ENCODE measurements at regions not wholly inside any gene's neighbourhood (a gene's known extent, or its start where the extent isn't known, plus 50 kb on each side); places are given as distances from the start of the nearest gene placed in this dataset.

- no peak for DNase-seq
- Histone ChIP-seq H3K4me1 (no peaks in the 10 kb centered on the region), H3K27me3 (no peaks in the 10 kb centered on the region), H3K27ac (no peak overlapping the region), H3K9me3 (no peaks in the 10 kb centered on the region), H3K36me3 (no peaks in the 10 kb centered on the region), H3K4me3 (no peak overlapping the region)
- TF ChIP-seq, protein P1, sequence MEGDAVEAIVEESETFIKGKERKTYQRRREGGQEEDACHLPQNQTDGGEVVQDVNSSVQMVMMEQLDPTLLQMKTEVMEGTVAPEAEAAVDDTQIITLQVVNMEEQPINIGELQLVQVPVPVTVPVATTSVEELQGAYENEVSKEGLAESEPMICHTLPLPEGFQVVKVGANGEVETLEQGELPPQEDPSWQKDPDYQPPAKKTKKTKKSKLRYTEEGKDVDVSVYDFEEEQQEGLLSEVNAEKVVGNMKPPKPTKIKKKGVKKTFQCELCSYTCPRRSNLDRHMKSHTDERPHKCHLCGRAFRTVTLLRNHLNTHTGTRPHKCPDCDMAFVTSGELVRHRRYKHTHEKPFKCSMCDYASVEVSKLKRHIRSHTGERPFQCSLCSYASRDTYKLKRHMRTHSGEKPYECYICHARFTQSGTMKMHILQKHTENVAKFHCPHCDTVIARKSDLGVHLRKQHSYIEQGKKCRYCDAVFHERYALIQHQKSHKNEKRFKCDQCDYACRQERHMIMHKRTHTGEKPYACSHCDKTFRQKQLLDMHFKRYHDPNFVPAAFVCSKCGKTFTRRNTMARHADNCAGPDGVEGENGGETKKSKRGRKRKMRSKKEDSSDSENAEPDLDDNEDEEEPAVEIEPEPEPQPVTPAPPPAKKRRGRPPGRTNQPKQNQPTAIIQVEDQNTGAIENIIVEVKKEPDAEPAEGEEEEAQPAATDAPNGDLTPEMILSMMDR (IDR thresholded peaks at IDR 0.05): no peak
- no peak for ATAC-seq
- intact Hi-C loops (cut with DNase I): no loop called here
Observed at GRCh38 chr14:21891921-21892320, 218.3 kb upstream of the OR4E1 start.

DNA sequence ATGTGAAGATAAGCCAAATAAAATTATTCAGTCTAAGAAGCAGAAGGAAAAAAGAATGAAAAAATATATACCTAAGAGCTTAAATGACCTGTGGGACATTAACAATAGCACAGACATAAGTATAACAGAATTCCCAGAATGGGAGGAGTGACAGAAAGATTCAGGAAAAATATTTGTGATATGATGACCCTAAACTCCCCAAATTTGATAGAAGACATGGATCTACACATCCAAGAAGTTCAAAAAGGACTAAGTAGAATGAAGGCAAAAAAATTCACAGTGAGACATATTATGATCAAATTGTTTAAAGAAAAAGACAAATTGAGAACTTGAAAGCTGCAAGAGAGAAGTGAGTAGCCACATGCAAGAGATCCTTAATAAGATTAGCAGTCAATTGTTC, 211.4 kb upstream of the OR4E1 start:
- H3K4me1 ChIP-seq: no peaks in the 10 kb centered on the region
- ATAC-seq: no peak
- TF ChIP-seq, protein P1 (IDR thresholded peaks at IDR 0.05): no peak
- no peak overlapping the region for H3K4me3 ChIP-seq
- no peaks in the 10 kb centered on the region for H3K9me3 ChIP-seq
- intact Hi-C loops (cut with DNase I): no loop called here
- H3K36me3 ChIP-seq: no peaks in the 10 kb centered on the region
- H3K27ac ChIP-seq: no peak overlapping the region
- no peak for DNase-seq
- H3K27me3 ChIP-seq: no peaks in the 10 kb centered on the region

DNA sequence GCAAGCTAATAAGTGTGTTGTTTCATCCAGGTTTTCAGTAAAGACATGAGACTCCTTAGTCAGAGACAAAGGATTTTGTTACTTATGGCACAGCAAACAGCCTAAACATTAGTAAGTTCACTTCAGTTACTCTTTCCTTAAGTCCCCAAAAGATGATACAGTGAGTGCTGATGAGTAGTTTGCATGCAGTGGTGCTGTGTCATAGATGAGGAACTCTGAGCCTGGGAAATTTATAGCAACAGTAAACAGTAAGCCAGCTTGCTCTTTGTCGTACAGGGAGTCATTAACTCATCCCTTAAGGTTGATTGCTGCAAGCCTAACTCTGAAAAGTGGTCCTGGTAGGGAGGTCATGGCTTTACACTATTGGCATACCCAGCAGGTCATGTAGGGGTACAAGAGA, 208.6 kb upstream of the OR4E1 start:
- H3K4me3 ChIP-seq: no peak overlapping the region
- H3K4me1 ChIP-seq: no peaks in the 10 kb centered on the region
- intact Hi-C loops (cut with DNase I): no loop called here
- H3K27ac ChIP-seq: no peak overlapping the region
- TF ChIP-seq, protein P1 (IDR thresholded peaks at IDR 0.05): no peak
- H3K9me3 ChIP-seq: no peaks in the 10 kb centered on the region
- no peaks in the 10 kb centered on the region for H3K27me3 ChIP-seq
- ATAC-seq (no peak), DNase-seq (no peak)
- H3K36me3 ChIP-seq: no peaks in the 10 kb centered on the region

DNA sequence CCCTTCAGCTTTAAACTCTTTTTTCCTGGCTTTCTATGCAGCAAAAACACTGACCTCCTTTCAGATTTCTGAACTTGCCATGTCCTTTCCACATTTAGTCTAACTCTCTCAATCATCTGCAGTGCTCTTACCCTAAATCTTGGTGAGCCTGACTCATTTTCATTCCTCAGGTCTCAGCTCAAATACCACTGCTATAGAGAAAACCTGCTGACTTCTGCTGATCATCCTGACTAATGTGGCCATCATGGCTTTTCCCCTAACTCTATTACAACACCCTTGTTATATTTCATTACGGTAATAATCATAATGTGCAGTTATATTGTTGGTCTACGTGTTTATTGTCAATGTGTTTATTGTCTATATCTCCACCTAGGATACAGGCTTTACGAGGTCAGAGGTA, 207.3 kb upstream of the OR4E1 start:
- no peak overlapping the region for H3K4me3 ChIP-seq

DNA sequence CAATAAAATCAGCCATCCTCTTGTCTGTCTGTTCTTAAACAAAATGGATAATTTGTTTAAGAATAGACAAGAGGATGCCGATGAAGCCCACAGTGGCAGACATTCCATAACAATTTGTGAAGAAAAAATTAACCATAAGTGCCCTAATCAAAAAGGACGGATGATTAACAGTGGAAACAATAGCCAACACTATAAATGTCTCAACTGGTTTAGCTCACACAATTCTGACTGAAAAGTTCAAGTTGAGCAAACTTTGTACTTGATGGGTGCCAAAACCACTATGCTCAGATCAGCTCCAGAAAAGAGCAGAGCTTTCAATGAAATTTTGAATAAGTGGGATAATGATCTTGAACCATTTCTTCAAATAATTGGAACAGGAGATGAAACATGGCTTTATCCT, 202.2 kb upstream of the OR4E1 start:
- Histone ChIP-seq H3K4me3 (no peak overlapping the region), H3K27me3 (no peaks in the 10 kb centered on the region), H3K36me3 (no peaks in the 10 kb centered on the region), H3K27ac (no peak overlapping the region), H3K4me1 (peaks cover 0 to 9% of the 10 kb centered on the region in 2 donors), H3K9me3 (no peaks in the 10 kb centered on the region)
- intact Hi-C loops (cut with DNase I): no loop called here
- TF ChIP-seq, protein P1 (IDR thresholded peaks at IDR 0.05): no peak
- DNase-seq (no peak), ATAC-seq (no peak)

More for the DNA sequence above, 207.3 kb upstream of the OR4E1 start:
- TF ChIP-seq, protein P1 (IDR thresholded peaks at IDR 0.05): no peak
- no peaks in the 10 kb centered on the region for H3K4me1 ChIP-seq
- H3K36me3 ChIP-seq: no peaks in the 10 kb centered on the region
- no peaks in the 10 kb centered on the region for H3K9me3 ChIP-seq
- ATAC-seq: no peak
- no peak for DNase-seq
- intact Hi-C loops (cut with DNase I): no loop called here
- no peak overlapping the region for H3K27ac ChIP-seq
- no peaks in the 10 kb centered on the region for H3K27me3 ChIP-seq

All from left lung (tissue), 4 donors.